GM06990 (cell line): ENCODE measurements at regions not wholly inside any gene's neighbourhood (a gene's known extent, or its start where the extent isn't known, plus 50 kb on each side); places are given as distances from the start of the nearest gene placed in this dataset.

Experiments
- DNase-seq: peaks from one replicate; pipeline ENCODE4 v3.0.0-alpha.2; 2011; ENCODE audit not compliant: insufficient read length; ENCODE audit errors: extremely low read depth
- H3K27me3 ChIP-seq: replicated peaks from 2 replicates; pipeline ENCODE4 v1.6.0; 2011; ENCODE audit warnings: low read length; ENCODE audit not compliant: control insufficient read depth, insufficient read depth
- H3K36me3 ChIP-seq: 2 replicates; pipeline ENCODE4 v1.5.1; 2011; ENCODE audit warnings: low read length; ENCODE audit not compliant: control insufficient read depth, insufficient read depth
- H3K4me3 ChIP-seq: replicated peaks from 2 replicates; pipeline ENCODE4 v1.5.1; 2011; ENCODE audit warnings: low read depth, mild to moderate bottlenecking, control low read depth, low read length
- CTCF ChIP-seq: IDR thresholded peaks from 2 replicates; pipeline ENCODE4 v1.5.1; 2011; ENCODE audit warnings: low read length, control low read depth, mild to moderate bottlenecking, inconsistent platforms; ENCODE audit not compliant: insufficient read depth, poor library complexity, severe bottlenecking

GRCh38 chr9:7456793-7457530, 342.6 kb downstream of the DMAC1 start:
- no peak overlapping the region for H3K4me3 ChIP-seq
- TF ChIP-seq CTCF, result no peak
- DNase-seq, result no peak

GRCh38 chr9:7456377-7456776, 343.2 kb downstream of the DMAC1 start:
- no peaks in the 10 kb centered on the region for H3K36me3 ChIP-seq
- DNase-seq, result no peak
- H3K27me3 ChIP-seq, result no peaks in the 10 kb centered on the region
- no peak for TF ChIP-seq CTCF
- H3K4me3 ChIP-seq, result no peak overlapping the region

More at GRCh38 chr9:7456793-7457530, 342.6 kb downstream of the DMAC1 start:
- H3K36me3 ChIP-seq, result no peaks in the 10 kb centered on the region
- H3K27me3 ChIP-seq, result no peaks in the 10 kb centered on the region

GRCh38 chr9:7454624-7455023, 345.0 kb downstream of the DMAC1 start:
- no peak for TF ChIP-seq CTCF
- Histone ChIP-seq H3K4me3 (no peak overlapping the region), H3K27me3 (no peaks in the 10 kb centered on the region), H3K36me3 (no peaks in the 10 kb centered on the region)
- no peak for DNase-seq

GRCh38 chr9:7452378-7452777, 347.2 kb downstream of the DMAC1 start:
- H3K36me3 ChIP-seq, result no peaks in the 10 kb centered on the region
- TF ChIP-seq CTCF, result no peak
- no peaks in the 10 kb centered on the region for H3K27me3 ChIP-seq
- no peak for DNase-seq
- no peak overlapping the region for H3K4me3 ChIP-seq

GRCh38 chr9:7451062-7451461, 348.5 kb downstream of the DMAC1 start:
- Histone ChIP-seq H3K36me3 (no peaks in the 10 kb centered on the region), H3K27me3 (no peaks in the 10 kb centered on the region), H3K4me3 (no peak overlapping the region)
- no peak for TF ChIP-seq CTCF
- DNase-seq, result no peak

- no peak for DNase-seq
- H3K4me3 ChIP-seq, result no peak overlapping the region
- no peaks in the 10 kb centered on the region for H3K36me3 ChIP-seq
- H3K27me3 ChIP-seq, result no peaks in the 10 kb centered on the region
- TF ChIP-seq CTCF, result no peak
Measured at GRCh38 chr9:7443541-7443940, 356.0 kb downstream of the DMAC1 start.
